GM12873 (cell line): ENCODE measurements at regions not wholly inside any gene's neighbourhood (a gene's known extent, or its start where the extent isn't known, plus 50 kb on each side); places are given as distances from the start of the nearest gene placed in this dataset.

Source experiments
- TF ChIP-seq, protein P1 (sequence below): IDR thresholded peaks from 2 replicates; pipeline ENCODE4 v1.5.1; 2012; ENCODE audit warnings: low read depth, mild to moderate bottlenecking, moderate library complexity, low read length, control low read depth; ENCODE audit not compliant: insufficient read depth; ENCODE audit errors: missing control alignments

DNA sequence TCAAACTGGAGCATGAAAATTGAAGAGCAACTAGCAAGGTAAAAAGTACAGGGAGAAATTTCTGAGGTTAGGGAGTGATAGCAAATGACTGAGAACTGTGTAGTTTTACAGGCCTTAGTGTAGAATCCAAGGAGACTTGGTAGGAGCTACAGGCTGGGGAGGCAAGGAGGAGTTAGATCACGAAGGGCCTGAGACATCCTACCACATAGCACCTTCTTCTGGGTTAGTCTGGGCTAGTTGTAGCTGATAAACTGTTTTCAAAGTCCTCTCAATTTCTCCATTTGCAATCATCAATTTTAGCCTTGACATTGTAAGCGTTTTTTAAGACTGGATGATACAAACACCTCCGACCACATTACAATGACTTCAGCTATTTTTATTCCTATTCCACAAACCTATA, 209.7 kb downstream of the TMEM200A start:
- TF ChIP-seq, protein P1, sequence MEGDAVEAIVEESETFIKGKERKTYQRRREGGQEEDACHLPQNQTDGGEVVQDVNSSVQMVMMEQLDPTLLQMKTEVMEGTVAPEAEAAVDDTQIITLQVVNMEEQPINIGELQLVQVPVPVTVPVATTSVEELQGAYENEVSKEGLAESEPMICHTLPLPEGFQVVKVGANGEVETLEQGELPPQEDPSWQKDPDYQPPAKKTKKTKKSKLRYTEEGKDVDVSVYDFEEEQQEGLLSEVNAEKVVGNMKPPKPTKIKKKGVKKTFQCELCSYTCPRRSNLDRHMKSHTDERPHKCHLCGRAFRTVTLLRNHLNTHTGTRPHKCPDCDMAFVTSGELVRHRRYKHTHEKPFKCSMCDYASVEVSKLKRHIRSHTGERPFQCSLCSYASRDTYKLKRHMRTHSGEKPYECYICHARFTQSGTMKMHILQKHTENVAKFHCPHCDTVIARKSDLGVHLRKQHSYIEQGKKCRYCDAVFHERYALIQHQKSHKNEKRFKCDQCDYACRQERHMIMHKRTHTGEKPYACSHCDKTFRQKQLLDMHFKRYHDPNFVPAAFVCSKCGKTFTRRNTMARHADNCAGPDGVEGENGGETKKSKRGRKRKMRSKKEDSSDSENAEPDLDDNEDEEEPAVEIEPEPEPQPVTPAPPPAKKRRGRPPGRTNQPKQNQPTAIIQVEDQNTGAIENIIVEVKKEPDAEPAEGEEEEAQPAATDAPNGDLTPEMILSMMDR = no peak

DNA sequence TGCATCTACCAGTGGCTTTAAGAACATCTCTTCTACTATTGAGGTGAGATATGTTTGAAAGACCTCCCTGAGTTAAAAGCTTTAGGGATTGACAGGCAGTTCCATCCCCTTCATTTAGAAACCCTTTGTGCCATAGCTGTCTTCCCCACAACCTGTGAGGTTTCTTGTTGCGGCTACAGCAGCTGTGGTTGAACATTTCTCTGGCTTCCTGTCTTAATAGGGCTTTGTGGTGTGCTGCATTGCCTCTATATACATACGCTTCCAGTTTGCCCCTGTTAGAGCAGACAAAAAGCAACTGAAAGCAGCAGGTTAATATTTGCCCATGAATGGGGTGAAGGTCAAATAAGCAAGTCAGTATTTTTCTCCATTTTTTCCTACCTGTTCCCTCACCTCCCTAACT, 210.2 kb downstream of the TMEM200A start:
- TF ChIP-seq, protein P1 = no peak

DNA sequence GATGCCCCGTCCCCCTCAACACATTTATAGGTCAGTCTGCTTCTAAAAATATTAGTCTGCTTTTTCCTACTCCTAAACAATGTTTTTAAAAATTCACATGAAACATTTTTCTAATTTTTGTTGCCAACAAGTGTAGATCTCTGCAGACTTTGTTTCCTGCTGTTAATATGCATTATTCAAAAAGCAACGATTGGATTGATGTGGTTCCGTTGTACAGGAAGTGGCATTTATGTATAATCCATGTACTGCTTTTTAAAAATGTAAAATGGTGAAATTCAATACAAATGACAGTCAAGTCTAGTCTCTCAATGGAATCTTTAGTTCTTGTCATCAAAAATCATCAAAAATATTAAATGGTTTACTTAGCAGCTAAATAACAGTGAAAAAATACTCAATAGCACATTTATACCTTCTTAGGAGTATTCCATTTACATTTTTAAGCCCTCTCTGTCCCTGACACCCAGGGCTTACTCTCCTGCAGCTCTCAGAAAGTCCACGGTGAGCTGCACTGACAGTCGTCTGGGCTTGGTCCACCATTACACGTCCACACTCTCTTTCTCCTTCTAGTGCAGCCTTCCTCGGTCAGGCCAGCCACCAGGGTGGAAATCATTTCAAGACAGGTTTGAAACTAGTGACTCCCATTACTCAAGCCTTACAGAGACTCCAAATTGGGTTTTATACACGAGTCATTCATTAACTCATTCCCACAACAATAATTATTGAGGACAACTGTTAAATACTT, 211.5 kb downstream of the TMEM200A start:
- TF ChIP-seq, protein P1 = no peak

DNA sequence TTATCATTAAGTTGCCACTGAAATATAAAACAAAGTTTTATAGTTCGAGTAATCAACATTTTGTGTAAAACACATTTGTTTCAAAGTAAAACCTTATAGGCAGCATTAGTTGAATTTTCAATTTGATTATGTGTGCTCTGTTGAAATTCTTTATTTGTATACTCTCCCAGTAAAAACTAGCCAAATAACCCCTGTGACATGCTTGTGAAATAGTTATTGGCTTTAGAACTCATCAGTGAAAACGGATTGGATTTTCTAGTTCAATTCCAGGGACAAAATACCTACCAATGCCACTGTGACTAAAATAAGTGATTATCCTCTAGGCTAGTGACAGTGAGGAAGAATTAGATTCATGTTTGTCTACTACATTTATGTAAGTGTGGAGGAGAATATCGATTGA, 212.9 kb downstream of the TMEM200A start:
- TF ChIP-seq, protein P1 = no peak

DNA sequence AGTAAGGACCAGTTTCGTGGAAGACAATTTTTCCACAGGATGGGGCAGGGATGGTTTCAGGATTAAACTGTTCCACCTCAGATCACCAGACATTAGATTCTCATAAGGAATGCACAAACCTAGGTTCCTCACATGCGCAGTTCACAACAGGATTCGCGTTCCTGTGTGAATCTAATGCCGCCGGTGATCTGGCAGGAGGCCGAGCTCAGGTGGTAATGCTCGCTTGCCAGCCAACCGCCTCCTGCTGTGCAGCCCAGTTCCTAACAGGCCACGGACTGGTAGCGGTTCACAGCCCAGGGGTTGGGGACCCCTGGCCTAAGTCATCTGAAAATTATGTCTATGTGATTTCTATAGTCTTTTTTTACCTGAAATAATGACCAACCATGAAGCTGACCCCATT, 217.5 kb downstream of the TMEM200A start:
- TF ChIP-seq, protein P1 = no peak

DNA sequence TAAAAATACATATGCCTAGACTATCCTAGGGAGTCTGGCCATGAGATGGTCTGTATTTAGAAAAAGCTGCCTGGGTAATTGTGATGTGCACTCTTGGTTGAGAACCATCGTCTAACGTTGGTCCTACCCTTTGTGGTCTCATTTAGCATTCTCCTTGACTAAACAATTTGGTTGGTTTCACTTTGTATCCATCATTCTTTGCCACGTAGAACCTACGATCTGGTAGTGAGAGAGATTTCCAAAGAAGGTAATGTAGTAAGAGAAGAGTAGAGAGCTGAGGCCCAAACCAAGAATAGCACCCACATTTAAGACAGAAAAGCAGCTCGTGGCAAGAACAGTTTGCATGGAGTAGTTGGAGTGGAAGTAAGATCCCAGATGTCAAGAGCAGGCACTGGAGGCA, 219.8 kb downstream of the TMEM200A start:
- TF ChIP-seq, protein P1 = no peak

DNA sequence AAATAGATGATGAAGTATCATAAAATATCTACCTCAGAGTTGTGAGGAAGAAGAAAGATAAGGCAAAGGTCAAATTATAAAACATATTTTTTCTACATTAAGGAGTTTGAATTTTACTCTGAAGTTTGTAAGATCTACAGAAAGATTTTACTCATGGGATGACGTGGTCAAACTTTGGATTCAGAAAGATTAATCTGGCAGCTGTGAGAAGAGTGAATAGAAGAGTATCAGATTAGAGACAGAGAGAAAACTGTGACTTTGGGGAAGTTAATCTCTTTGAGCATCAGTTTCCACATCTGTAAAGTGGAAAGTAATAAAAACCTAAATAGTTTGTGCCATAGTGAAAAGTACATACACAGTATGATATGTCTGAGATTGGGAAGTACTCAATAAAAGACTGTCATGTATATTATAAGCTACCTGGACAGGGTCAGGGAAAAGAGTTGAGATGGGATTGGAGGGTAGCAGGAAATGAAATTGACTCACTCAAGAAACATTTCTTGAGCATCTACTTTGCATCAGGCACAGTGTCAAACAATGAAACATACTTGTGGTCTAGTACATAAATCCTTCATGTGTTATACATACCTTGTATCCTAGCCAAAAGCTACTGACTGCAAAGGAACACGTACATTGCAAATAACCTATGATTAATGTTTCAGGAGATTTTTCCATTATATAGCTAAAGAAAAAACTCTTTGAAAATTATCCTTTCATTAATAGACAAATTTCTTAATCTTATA, 222.1 kb downstream of the TMEM200A start:
- TF ChIP-seq, protein P1 = no peak
